Skeletal muscle cell (primary cell): ENCODE measurements at regions not wholly inside any gene's neighbourhood (a gene's known extent, or its start where the extent isn't known, plus 50 kb on each side); places are given as distances from the start of the nearest gene placed in this dataset.
"Not testable (repeated sequence)": the region's sequence is repeated elsewhere in the genome, so short reads cannot be mapped to it uniquely, and the experiment has no call there.

ENCODE experiments used
- DNase-seq: peaks from one replicate; pipeline ENCODE4 v3.0.0-alpha.2; 2010; ENCODE audit warnings: low read depth
- H3K4me3 ChIP-seq: 2 replicates; pipeline ENCODE4 v1.5.1; 2011; ENCODE audit warnings: low read depth, mild to moderate bottlenecking, control low read depth, low read length, moderate library complexity

DNA sequence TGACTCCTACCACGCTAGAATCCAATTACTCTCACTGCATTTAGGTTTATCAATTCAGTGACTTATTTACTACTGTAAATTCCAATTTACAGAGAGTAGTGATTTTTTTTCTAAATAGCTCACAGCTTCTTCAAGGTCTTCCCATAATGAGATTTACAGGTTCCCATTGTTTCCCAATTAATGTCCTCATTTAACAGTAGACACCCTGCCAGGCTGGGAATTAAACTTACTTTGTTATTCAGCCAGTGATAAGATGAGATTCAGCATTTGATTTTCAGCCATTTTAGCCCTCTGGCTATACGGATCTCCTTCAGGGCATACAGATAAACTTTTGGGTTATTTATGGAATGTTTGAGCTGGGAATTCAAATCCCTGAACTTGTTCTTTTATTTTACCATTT, 582.9 kb upstream of the EYS start:
- no peak overlapping the region for H3K4me3 ChIP-seq
- DNase-seq = no peak

DNA sequence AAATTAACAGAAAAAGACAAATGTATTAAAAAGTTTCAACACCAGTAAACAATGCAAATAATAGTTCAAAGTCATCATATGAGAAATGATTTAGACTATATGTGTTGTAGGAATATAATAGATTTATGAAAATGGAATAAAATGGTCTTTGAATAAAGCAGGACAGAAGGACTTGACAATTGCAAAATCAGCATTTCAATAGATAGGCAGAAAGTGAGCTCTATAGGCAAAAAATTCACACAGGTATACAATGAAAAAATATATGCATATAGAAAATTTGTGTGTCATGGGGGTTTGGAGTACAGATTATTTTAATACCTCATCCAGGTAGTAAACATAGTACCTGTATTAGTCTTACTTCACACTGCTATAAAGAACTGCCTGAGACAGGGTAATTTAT, 571.1 kb upstream of the EYS start:
- no peak overlapping the region for H3K4me3 ChIP-seq
- DNase-seq = no peak

DNA sequence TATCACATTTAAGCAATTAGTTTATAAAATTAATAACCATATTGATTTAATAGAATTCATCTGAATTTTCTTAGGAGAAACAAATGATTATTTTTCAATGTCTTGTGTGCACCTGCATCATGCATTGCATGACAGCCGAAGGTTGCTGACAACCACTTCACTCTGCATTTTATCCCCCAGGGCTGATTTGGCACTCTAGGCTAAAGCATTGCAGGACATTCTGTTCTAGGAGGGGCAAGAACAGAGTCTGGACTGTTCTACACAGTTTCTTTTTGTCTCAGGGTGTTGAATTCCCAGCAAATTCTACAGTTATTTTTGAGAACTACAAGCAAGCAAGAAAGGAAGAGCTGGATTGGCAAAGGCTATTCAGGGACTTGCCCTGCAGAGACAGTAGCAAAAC, 570.4 kb upstream of the EYS start:
- no peak overlapping the region for H3K4me3 ChIP-seq
- no peak for DNase-seq

DNA sequence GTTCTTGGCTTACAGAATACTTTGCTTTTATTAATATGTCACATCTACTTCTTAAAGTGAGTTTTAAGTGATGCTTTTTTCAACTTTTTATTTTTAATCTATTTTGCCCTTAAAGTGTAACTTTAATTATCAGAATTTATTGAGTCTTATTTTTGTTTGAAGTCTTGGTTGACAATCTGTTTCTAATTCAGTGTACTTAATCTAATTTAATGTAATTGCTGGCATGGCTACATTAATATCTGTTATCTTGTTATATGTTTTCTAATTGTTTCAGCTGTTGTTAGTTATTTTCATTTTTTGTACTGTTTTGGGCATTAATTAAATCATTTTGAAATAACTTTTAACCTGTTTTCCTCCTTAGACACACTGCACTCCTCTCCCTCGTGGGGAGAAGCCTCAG, 558.7 kb upstream of the EYS start:
- no peak for DNase-seq
- H3K4me3 ChIP-seq = no peak overlapping the region

DNA sequence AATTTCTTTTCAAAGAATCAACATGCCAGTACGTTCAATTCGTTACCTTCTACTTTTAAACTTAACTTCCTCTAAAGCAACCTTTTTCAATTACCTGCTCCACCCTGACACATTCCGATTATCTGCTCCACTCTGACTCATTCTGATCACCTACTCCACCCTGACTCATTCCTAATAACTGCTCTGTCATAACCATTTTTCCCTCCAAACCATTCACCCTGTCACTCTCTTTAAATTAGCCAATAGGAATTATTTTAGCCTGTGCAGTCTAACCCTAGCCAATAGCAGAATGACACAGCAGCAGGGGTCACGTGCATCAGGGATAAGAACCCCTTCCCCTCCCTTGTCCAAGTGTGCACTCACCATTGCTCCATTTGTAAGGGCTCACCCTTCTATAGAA, 557.4 kb upstream of the EYS start:
- no peak overlapping the region for H3K4me3 ChIP-seq
- no peak for DNase-seq

DNA sequence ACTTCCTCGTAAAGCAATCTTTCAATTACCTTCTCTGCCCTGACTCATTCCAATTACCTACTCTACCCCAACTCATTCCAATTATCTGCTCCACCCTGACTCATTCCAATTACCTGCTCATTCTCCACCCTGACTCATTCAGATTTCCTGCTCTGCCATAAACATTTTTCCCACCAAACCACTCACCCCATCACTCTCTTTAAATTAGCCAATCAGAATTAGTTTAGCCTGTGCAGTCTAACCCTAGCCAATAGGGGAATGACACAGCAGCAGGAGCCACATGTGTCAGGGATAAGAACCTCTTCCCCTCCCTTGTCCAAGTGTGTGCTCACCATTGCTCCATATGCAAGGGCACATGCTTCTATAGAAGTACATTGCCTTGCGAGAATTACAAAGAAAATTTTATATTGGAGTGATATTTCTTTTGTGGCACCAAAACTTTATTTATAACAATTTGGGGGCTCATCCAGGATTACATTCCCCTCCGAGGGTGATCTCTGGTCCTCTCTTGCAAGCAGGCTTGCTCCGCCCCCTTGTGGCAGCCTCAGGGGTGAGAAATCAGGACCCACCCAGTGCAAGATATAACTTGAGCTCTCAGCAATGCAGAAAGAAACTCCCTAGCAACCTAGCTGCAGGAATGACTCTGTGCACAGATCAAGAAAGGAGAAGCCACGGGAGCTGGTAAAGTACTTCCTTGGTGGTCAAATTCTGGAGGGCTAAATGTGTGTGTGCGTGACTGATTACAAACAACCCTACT, 551.9 kb upstream of the EYS start:
- not testable (repeated sequence) for H3K4me3 ChIP-seq, DNase-seq

DNA sequence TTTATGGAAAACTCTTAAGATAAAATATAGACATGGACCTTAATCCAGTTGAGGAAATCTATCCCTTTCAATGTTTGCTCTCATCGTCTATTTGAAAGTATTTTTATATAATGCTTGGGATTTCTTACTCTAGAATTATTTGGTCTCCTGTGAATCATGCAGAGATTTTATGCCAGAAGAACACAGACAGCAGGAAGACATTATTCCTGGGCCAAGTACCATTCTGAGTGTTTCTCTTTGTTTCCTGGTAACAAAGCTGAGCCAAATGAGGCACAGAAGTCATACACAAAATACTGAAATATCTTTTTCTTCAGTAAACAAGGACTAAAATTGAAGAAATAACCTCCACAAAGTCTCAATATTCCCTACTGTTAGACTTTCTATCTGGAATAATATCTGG, 538.2 kb upstream of the EYS start:
- DNase-seq = no peak
- H3K4me3 ChIP-seq = no peak overlapping the region

DNA sequence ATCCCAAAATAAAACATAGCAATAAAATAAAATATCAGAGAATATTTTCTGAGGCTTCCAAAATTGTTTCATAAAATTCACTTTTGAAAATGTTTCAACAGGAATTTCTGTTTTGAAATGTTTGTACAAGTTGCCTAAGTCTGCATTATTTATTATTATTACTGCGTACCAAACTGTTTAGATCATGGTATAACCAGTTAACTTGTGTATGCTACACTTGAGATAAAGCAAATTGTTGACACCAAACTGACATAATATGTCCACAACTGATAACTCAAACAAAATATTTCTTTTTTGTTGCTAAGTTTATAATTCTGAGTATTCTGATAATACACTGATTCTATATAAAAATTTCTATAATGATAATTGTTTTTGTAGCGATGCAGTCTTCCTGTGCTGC, 531.8 kb upstream of the EYS start:
- DNase-seq = no peak

DNA sequence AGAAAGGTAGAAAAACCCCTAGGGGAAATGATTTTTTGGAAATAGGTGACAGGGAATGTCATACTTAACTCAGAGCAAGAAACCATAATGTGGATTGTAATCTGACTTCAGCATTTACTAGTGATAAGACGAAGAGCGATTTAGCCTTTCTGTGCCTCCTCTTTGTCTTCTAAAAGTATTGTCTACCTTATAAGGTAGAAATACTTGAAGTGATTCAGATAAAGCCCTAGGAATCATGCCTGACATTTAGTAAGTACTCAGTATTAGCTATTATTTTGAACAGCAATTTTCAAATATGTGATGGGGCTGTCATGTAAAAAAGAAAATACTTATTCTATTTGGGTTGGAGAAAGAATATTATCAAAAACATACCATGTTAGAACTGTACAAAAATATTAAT, 525.9 kb upstream of the EYS start:
- DNase-seq = no peak
- no peak overlapping the region for H3K4me3 ChIP-seq

More for the DNA sequence above, 531.8 kb upstream of the EYS start:
- H3K4me3 ChIP-seq = no peak overlapping the region

DNA sequence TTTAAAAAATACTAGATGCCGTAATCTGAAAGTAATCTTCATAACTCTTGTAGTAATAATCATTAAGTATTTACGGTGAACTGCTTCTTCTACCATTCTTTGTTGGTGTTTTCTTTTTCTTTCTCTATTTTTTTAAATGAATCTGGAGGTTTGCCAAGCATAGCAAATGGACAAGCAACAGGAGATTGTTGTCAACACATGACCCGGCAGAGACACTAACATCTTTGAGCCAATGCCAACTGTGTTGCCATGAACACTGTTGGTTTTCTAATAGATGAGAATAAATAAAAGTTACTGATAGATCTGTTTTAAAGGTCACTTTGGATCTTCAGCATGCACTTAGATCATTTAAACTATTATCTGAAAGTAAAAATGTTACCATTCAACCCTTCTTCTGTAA, 523.6 kb upstream of the EYS start:
- no peak for DNase-seq
- no peak overlapping the region for H3K4me3 ChIP-seq

DNA sequence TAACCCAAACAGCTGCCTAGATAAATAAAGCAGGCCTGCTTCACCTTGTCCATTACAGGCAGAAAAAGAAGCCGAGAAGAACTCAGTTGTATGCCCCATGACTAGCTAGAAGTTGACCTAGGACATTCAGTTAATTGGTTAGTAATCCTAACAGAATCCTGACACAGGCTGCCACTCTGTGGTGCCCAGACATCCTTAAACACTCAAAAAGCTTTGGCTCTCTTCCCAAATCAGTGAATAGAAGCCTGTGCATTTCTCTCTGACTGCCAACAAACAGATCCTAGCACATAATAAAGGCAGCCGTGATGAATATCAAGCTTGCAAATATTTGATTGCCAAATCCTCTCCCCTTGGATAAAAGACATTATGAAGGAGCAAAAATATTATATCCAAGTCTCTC, 519.1 kb upstream of the EYS start:
- no peak for DNase-seq
- H3K4me3 ChIP-seq = no peak overlapping the region

DNA sequence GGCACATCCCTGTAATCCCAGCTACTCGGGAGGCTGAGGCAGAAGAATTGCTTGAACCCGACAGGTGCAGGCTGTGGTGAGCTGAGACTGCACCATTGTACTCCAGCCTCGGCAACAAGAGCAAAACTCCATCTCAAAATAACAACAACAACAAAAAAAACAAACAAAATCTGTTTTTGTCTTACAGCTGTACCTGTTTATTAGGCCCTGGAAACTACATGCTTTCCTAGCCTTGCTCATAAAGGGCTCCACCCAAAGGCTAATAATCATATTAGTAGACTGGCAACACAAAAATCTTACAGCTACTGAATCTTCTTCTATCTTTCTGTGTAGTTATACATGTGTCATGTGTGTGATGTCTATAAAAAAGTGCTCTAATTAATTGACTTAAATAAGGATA, 503.9 kb upstream of the EYS start:
- DNase-seq = no peak
- no peak overlapping the region for H3K4me3 ChIP-seq

DNA sequence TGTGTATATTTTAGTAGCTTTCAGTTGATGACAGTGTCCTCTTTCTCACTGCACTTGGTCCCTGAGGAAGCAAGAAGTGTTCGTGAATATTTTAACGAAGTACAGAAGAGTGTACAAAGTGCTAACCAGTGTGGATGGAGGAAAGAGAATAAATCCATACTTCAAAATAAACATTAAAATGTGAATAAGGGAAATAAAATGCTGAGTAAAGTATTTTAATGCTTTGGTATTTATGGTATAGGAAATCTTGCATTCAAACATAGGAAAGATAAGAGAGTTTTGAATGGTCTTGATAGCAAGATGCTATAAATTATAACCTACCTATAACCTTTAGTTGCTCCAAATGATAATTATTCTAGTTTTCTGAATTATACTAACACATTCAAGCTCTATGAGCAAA, 493.4 kb upstream of the EYS start:
- H3K4me3 ChIP-seq = no peak overlapping the region
- DNase-seq = no peak

DNA sequence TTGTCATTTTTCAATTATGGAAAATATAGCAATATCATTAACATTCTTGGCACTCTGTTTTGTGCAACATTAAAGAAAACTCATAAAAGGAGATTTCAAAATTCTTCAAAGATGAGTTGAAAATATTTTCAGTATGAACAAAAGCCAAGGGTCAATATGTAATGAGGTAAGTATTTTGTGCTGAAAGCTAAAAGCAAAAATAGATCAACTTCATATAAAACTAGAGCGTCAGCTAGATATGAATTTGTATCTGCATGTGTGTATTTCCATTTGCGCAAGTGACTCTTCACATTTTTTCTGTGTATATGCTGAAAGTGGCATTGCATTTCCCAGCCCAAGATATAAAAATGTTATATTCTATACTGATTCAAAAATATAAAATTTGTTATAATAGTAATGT, 492.1 kb upstream of the EYS start:
- H3K4me3 ChIP-seq = no peak overlapping the region
- DNase-seq = no peak

DNA sequence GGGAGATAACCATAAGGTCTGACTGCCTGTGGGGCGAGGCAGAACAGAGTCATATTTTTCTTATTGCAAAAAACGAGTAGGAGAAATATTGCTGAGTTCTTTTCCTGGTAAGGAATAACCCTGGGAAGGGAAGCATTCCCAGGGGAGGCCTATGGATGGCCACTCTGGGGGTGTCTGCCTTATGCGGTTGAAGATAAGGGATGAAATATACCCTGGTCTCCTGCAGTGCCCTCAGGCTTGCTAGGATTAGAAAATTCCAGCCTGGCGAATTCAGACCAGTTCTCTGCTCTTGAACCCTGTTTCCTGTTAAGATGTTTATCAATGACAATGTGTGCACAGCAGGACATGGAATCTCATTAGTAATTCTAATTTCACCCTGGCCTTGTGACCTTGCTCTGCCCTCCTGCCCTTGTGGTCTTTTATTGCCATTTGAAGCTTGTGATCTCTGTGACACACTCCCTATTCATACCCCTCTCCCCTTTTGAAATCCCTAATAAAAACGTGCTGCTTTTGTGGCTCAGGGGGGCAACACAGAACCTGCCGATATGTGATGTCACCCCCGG, 491.1 kb upstream of the EYS start:
- no peak for DNase-seq
- H3K4me3 ChIP-seq = no peak overlapping the region

DNA sequence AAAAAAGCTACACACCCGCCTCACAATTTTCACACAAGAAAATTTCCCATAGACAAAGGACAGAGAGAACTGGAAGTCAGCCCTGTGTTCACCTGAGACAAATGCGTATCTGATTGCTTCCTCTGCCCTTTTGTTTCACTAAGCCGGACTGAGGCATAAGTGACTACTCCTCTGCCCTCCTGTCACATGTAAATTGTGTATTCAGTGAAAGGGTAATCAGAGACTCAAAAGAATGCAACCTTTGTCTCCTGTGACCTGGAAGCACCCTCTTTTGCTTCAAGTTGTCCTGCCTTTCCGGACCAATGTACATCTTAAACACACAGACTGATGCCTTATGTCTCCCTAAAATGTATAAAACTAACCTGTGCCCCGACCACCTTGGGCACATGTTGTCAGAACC, 483.8 kb upstream of the EYS start:
- DNase-seq = no peak
- H3K4me3 ChIP-seq = no peak overlapping the region

DNA sequence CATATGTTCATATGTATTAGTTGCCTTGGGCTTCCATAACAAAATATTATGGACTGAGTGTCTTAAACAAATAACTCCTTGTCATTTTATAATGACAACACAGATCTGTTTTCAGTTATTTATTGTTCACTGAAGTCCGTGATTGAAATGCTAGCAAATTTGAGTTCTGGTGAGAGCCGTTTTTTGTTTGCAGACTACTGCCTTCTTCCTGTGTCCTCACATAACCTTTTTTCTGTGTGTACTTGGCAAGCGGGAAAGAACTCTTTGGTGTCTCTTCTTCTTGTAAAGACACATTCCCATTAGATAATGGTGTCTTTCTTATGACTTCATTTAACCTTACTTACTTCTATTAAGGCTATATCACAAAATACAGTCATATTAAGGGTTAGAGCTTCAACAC, 482.9 kb upstream of the EYS start:
- no peak for DNase-seq
- H3K4me3 ChIP-seq = no peak overlapping the region

DNA sequence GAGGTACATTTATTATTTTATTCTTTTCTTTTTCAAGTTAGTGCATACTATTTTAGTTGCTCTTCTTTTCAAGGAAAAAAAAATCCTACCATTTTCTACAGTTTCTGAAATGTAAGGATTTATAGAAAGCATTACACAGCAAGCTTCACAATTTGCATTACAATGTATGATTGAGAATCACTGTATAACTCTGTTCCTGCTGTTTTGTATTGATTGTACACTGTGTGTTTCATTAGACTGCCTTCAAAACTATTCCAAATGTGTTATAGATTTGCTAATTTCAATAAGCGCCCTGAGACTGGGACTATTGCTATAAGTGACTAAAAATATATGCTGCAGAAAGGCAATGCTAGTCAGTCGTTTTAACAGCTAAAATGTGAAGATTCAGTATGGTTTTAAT, 479.7 kb upstream of the EYS start:
- no peak for DNase-seq
- no peak overlapping the region for H3K4me3 ChIP-seq

DNA sequence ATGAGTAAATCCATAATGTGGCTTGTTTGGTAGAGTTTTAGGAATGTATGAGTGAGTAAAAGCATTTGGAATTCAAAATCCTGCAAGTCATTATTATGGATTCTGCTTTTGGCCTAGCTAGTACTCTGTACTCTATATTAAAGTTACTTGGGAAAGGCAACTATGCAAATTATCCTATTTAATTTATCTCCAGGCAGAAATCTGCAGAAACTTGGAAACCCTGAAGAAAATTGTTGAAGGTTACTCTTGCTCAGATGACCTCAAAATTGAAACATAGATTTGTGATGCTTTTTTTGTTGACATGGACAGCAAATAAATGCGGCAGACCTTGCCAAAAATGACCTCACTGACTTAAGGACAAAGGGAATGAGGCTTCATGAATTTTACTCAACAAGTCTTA, 477.1 kb upstream of the EYS start:
- no peak overlapping the region for H3K4me3 ChIP-seq
- peak; percentile 14 for DNase-seq

DNA sequence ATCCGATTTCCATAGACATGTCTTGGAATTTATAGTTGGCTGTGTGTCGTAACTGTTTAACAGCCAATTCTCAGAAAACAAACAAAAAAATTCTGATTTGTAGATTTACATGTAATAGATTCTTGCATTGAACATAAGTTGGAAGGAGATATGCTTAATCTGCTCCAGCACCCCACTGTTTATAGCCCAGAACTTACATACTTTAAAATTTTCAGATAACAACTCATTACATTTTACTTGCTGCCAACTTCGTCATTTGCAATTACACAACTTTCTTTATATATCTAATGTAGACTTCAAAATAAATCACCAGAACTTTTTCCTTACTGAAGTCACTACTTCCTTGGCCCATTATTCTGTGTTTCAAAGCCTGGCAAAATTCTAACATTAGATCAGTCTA, 472.3 kb upstream of the EYS start:
- H3K4me3 ChIP-seq = no peak overlapping the region

DNA sequence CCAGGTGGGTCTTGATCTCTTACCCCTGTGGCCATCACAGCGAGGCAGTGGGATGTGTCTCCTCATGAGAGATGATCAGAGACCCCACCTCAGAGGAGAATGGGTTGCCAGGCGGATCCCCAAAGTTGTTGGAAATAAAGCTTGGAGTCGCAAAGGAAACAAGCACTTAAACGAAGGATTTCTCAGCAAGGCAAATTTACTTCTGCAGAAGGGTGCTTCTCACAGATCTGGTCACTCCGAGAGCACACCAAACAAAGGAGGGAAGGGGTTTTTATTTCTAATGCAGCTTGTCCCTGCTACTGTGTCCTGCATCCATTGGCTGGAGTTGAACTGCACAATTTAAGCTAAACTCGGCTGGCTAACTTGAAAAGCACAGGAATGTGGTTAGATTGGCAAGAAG, 466.6 kb upstream of the EYS start:
- H3K4me3 ChIP-seq = no peak overlapping the region
- DNase-seq = no peak

More for the DNA sequence above, 472.3 kb upstream of the EYS start:
- no peak for DNase-seq

DNA sequence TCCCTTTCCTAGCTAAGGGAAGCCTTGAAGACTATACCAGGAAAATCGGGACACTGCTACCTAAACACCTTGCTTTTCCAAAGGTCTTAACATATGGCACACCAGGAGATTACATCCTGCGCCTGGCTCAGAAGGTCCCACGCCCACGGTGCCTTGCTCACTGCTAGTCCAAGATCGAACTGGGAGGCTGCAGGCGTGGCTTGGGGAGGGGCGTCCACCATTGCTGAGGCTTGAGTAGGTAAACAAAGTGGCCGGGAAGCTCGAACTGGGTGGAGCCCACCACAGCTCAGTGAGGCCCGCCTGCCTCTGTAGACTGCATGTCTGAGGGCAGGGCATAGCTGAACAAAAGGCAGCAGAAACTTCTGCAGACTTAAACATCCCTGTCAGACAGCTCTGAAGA, 459.7 kb upstream of the EYS start:
- DNase-seq, H3K4me3 ChIP-seq: not testable (repeated sequence)
